Stimulated activated naive CD4-positive, alpha-beta T cell (primary cell): ENCODE measurements at regions not wholly inside any gene's neighbourhood (a gene's known extent, or its start where the extent isn't known, plus 50 kb on each side); places are given as distances from the start of the nearest gene placed in this dataset.

Experiments used
- DNase-seq, 6 experiments: peaks; one replicate each; lab custom pipeline; 2025; lab: John Stamatoyannopoulos, UW

GRCh38 chr2:82675186-82675585 is 1783.9 kb downstream of the SUCLG1 start:
- no peak for DNase-seq

- no peak for DNase-seq
Observed at GRCh38 chr2:82674652-82675051, 1784.4 kb downstream of the SUCLG1 start.

- no peak for DNase-seq
Observed at GRCh38 chr2:82667491-82667890, 1791.6 kb downstream of the SUCLG1 start.

GRCh38 chr2:82665691-82666090 is 1793.4 kb downstream of the SUCLG1 start:
- DNase-seq, result no peak

- no peak for DNase-seq
Observed at GRCh38 chr2:82657106-82657505, 1802.0 kb downstream of the SUCLG1 start.

GRCh38 chr2:82656420-82656819 is 1802.7 kb downstream of the SUCLG1 start:
- DNase-seq, result no peak

GRCh38 chr2:82652117-82652516 is 1807.0 kb downstream of the SUCLG1 start:
- DNase-seq, result no peak

GRCh38 chr2:82650038-82650437 is 1809.0 kb downstream of the SUCLG1 start:
- DNase-seq, result no peak

- DNase-seq, result no peak
Observed at GRCh38 chr2:82641598-82642180, 1817.4 kb downstream of the SUCLG1 start.

- no peak for DNase-seq
Observed at GRCh38 chr2:82636402-82637020, 1822.6 kb downstream of the SUCLG1 start.

GRCh38 chr2:82599021-82599420 is 1860.1 kb downstream of the SUCLG1 start:
- DNase-seq, result no peak

GRCh38 chr2:82596581-82596980 is 1862.5 kb downstream of the SUCLG1 start:
- DNase-seq, result no peak

GRCh38 chr2:82591718-82592117 is 1867.4 kb downstream of the SUCLG1 start:
- DNase-seq, result no peak

- no peak for DNase-seq
Observed at GRCh38 chr2:82576656-82577055, 1882.4 kb downstream of the SUCLG1 start.

- DNase-seq, result no peak
Observed at GRCh38 chr2:82539280-82539621, 1919.8 kb downstream of the SUCLG1 start.

GRCh38 chr2:82538590-82539279 is 1920.3 kb downstream of the SUCLG1 start:
- DNase-seq, result no peak

GRCh38 chr2:82528288-82528687 is 1930.8 kb downstream of the SUCLG1 start:
- DNase-seq, result no peak

GRCh38 chr2:82527124-82527523 is 1932.0 kb downstream of the SUCLG1 start:
- DNase-seq, result peak in 3 of 6 experiments; percentile 17 to 33 (median 22)

GRCh38 chr2:82526277-82526676 is 1932.8 kb downstream of the SUCLG1 start:
- peak in 2 of 6 experiments; percentile 10 to 22 for DNase-seq

GRCh38 chr2:82525744-82526143 is 1933.3 kb downstream of the SUCLG1 start:
- DNase-seq, result peak in 2 of 6 experiments; percentile 8 to 17

- no peak for DNase-seq
Observed at GRCh38 chr2:82524826-82525225, 1934.3 kb downstream of the SUCLG1 start.

GRCh38 chr2:82511894-82512293 is 1947.2 kb downstream of the SUCLG1 start:
- no peak for DNase-seq

- DNase-seq, result no peak
Observed at GRCh38 chr2:82508702-82509101, 1950.4 kb downstream of the SUCLG1 start.

GRCh38 chr2:82507657-82508056 is 1951.4 kb downstream of the SUCLG1 start:
- DNase-seq, result no peak
